HG03558 (cell line): ENCODE measurements at regions not wholly inside any gene's neighbourhood (a gene's known extent, or its start where the extent isn't known, plus 50 kb on each side); places are given as distances from the start of the nearest gene placed in this dataset.
"Not testable (repeated sequence)": the region's sequence is repeated elsewhere in the genome, so short reads cannot be mapped to it uniquely, and the experiment has no call there.

Source experiments
- ATAC-seq: cut with Tn5 transposase; IDR thresholded peaks from one replicate; pipeline ENCODE4 v1.9.1; 2021; ENCODE audit warnings: moderate number of reproducible peaks; ENCODE audit not compliant: unreplicated experiment; ENCODE audit errors: extremely low read depth

GRCh38 chr3:176378789-176379188 is 818.5 kb downstream of the TBL1XR1 start:
- ATAC-seq: no peak

GRCh38 chr3:176376531-176376930 is 820.8 kb downstream of the TBL1XR1 start:
- ATAC-seq: no peak

GRCh38 chr3:176375519-176375918 is 821.8 kb downstream of the TBL1XR1 start:
- ATAC-seq: no peak

- no peak for ATAC-seq
Observed at GRCh38 chr3:176362191-176362731, 835.0 kb downstream of the TBL1XR1 start.

- no peak for ATAC-seq
Observed at GRCh38 chr3:176359211-176359610, 838.1 kb downstream of the TBL1XR1 start.

- ATAC-seq: no peak
Observed at GRCh38 chr3:176357891-176358290, 839.4 kb downstream of the TBL1XR1 start.

GRCh38 chr3:176354843-176355242 is 842.4 kb downstream of the TBL1XR1 start:
- no peak for ATAC-seq

GRCh38 chr3:176352716-176353334 is 844.5 kb downstream of the TBL1XR1 start:
- ATAC-seq: no peak

- no peak for ATAC-seq
Observed at GRCh38 chr3:176351408-176351807, 845.9 kb downstream of the TBL1XR1 start.

GRCh38 chr3:176349706-176350105 is 847.6 kb downstream of the TBL1XR1 start:
- no peak for ATAC-seq

- ATAC-seq: no peak
Observed at GRCh38 chr3:176347424-176348146, 849.7 kb downstream of the TBL1XR1 start.

GRCh38 chr3:176341963-176342362 is 855.3 kb downstream of the TBL1XR1 start:
- no peak for ATAC-seq

GRCh38 chr3:176328666-176329065 is 868.6 kb downstream of the TBL1XR1 start:
- no peak for ATAC-seq

- ATAC-seq: no peak
Observed at GRCh38 chr3:176328198-176328597, 869.1 kb downstream of the TBL1XR1 start.

GRCh38 chr3:176326894-176327490 is 870.3 kb downstream of the TBL1XR1 start:
- ATAC-seq: not testable (repeated sequence)

- not testable (repeated sequence) for ATAC-seq
Observed at GRCh38 chr3:176321532-176321931, 875.8 kb downstream of the TBL1XR1 start.

GRCh38 chr3:176321099-176321498 is 876.2 kb downstream of the TBL1XR1 start:
- no peak for ATAC-seq

GRCh38 chr3:176313426-176313825 is 883.9 kb downstream of the TBL1XR1 start:
- no peak for ATAC-seq

GRCh38 chr3:176310641-176311040 is 886.6 kb downstream of the TBL1XR1 start:
- ATAC-seq: no peak

GRCh38 chr3:176302271-176302670 is 895.0 kb downstream of the TBL1XR1 start:
- ATAC-seq: no peak

- no peak for ATAC-seq
Observed at GRCh38 chr3:176296066-176296597, 901.1 kb downstream of the TBL1XR1 start.
